ENCODE measurements at regions not wholly inside any gene's neighbourhood (a gene's known extent, or its start where the extent isn't known, plus 50 kb on each side); places are given as distances from the start of the nearest gene placed in this dataset.
"Not testable (repeated sequence)": the region's sequence is repeated elsewhere in the genome, so short reads cannot be mapped to it uniquely, and the experiment has no call there.

DNA sequence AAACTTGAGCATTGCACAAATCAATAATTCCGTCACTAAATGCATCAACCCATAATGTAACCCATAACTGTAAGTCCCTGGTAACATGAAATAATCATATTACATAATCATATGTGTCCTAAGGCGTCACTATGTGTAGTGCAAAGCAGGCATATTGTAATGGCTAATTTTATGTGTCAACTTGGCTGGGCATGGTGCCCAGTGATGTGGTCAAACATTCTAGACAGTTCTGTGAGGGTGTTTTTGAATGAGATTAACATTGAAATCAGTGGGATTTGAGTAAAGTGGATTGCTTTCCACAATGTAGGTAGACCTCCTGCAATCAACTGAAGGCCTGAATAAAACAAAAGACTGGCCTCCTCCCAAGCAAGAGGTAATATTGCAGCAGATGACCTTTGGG lies 794.4 kb upstream of the ACO1 start:
- Histone ChIP-seq H3K9me3 (ENCODE audit: control insufficient read depth, low read length) (no peaks in the 10 kb centered on the region), H3K27ac (ENCODE audit: insufficient read depth, low read depth, low read length, poor library complexity, severe bottlenecking) (no peak overlapping the region), H3K4me3 (ENCODE audit: insufficient read depth, low read depth, low read length) (no peak overlapping the region), H3K4me1 (ENCODE audit: control insufficient read depth, insufficient read depth, low read length) (no peaks in the 10 kb centered on the region), H3K36me3 (ENCODE audit: control insufficient read depth, insufficient read depth, low read length) (no peaks in the 10 kb centered on the region), H3K27me3 (ENCODE audit: control insufficient read depth, insufficient read depth, low read length, poor library complexity, severe bottlenecking) (no peaks in the 10 kb centered on the region)
- 98 to 100% methylated on average over 1 to 2 of the region's 2 CpGs for WGBS, 2 experiments

- not testable (repeated sequence) for H3K4me1 ChIP-seq (ENCODE audit: control insufficient read depth, insufficient read depth, low read length)
Observed at GRCh38 chr9:31597086-31597485, 787.4 kb upstream of the ACO1 start.

DNA sequence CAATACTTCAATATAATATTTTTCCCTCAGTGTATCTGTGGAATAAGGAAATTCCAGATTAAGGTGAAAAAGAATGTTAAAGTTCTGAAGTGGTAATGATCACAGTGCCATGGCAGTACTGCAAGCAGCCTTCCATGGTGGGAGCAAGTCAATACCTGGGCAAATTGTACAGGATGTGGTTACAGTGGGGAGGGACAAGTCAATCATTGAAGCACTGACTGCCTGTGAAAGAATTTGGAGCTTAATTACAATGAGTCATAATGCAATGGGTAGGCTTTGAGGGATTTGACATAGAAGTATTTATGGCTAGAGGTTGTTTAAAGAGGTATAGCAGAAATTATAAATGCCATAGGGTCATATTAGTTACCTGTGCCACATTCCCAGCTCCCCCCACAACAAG lies 786.5 kb upstream of the ACO1 start:
- no peaks in the 10 kb centered on the region for H3K4me1 ChIP-seq (ENCODE audit: control insufficient read depth, insufficient read depth, low read length)

More at GRCh38 chr9:31597086-31597485, 787.4 kb upstream of the ACO1 start:
- not testable (repeated sequence) for H3K36me3 ChIP-seq (ENCODE audit: control insufficient read depth, insufficient read depth, low read length); H3K27me3 ChIP-seq (ENCODE audit: control insufficient read depth, insufficient read depth, low read length, poor library complexity, severe bottlenecking); H3K4me3 ChIP-seq (ENCODE audit: insufficient read depth, low read depth, low read length); H3K27ac ChIP-seq (ENCODE audit: insufficient read depth, low read depth, low read length, poor library complexity, severe bottlenecking); H3K9me3 ChIP-seq (ENCODE audit: control insufficient read depth, low read length)
- 72 to 76% methylated on average over 5 of the region's 5 CpGs for WGBS, 2 experiments

DNA sequence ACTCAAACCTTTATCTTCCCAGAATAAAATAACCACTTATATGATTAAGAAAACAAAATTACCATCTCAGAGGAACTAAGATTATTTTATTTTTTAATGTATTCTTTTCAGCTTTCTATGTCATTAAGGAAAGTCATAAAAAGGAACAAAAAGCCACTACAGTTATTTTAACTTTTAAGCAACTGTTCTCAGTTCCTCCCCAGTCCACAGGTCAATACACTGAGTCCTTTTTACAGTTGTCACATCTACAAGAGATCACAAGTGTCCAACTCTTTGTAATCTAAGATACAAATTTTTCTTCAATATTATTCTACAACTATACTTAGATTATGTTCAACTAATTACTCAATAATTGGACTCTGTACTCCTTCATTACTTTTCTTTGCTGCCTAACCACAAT lies 782.8 kb upstream of the ACO1 start:
- Histone ChIP-seq H3K27me3 (ENCODE audit: control insufficient read depth, insufficient read depth, low read length, poor library complexity, severe bottlenecking) (no peaks in the 10 kb centered on the region), H3K27ac (ENCODE audit: insufficient read depth, low read depth, low read length, poor library complexity, severe bottlenecking) (no peak overlapping the region), H3K4me3 (ENCODE audit: insufficient read depth, low read depth, low read length) (no peak overlapping the region), H3K36me3 (ENCODE audit: control insufficient read depth, insufficient read depth, low read length) (no peaks in the 10 kb centered on the region), H3K4me1 (ENCODE audit: control insufficient read depth, insufficient read depth, low read length) (no peaks in the 10 kb centered on the region), H3K9me3 (ENCODE audit: control insufficient read depth, low read length) (no peaks in the 10 kb centered on the region)

More for the DNA sequence above, 786.5 kb upstream of the ACO1 start:
- H3K4me3 ChIP-seq (ENCODE audit: insufficient read depth, low read depth, low read length) = no peak overlapping the region
- H3K36me3 ChIP-seq (ENCODE audit: control insufficient read depth, insufficient read depth, low read length) = no peaks in the 10 kb centered on the region
- H3K27ac ChIP-seq (ENCODE audit: insufficient read depth, low read depth, low read length, poor library complexity, severe bottlenecking) = no peak overlapping the region
- no peaks in the 10 kb centered on the region for H3K27me3 ChIP-seq (ENCODE audit: control insufficient read depth, insufficient read depth, low read length, poor library complexity, severe bottlenecking)
- no peaks in the 10 kb centered on the region for H3K9me3 ChIP-seq (ENCODE audit: control insufficient read depth, low read length)

DNA sequence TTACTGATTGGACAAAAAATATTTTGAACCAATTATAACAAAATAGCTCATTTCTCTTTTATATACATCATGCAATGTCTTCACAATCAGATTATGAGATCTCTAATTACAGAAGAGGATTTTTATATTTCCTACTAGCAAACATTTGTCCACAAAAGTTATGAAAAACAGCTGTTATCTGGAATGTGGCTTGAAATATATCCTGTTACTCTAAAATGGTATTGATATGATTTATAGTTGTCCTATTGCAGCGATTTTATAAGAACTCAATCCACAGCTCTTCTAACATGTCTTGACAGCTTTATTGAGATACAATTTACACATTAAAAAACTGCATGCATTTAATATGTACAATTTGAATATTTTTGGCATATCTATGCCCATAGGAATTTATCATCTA lies 779.9 kb upstream of the ACO1 start:
- WGBS, 2 experiments = no CpG with 5 or more reads among the region's 1 CpG
- Histone ChIP-seq H3K27me3 (ENCODE audit: control insufficient read depth, insufficient read depth, low read length, poor library complexity, severe bottlenecking) (no peaks in the 10 kb centered on the region), H3K27ac (ENCODE audit: insufficient read depth, low read depth, low read length, poor library complexity, severe bottlenecking) (no peak overlapping the region), H3K4me1 (ENCODE audit: control insufficient read depth, insufficient read depth, low read length) (no peaks in the 10 kb centered on the region), H3K36me3 (ENCODE audit: control insufficient read depth, insufficient read depth, low read length) (no peaks in the 10 kb centered on the region), H3K4me3 (ENCODE audit: insufficient read depth, low read depth, low read length) (no peak overlapping the region), H3K9me3 (ENCODE audit: control insufficient read depth, low read length) (no peaks in the 10 kb centered on the region)

DNA sequence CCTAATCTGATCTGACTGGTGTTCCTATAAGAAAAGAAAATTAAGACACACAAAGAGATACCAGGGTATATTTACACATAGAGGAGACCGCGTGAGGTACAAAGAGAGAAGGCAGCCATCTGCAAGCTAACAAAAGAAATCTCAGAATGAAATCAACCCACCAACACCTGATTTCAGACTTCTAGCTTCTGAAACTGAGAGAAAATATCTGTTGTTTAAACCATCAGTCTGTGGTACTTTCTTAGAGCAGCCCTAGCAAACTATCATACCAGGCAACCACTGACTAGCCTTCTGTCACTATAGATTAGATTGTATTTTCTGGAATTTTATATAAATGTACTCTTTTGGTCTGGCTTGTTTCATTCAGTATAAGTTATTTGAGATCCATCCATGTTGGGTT lies 779.3 kb upstream of the ACO1 start:
- Histone ChIP-seq H3K36me3 (ENCODE audit: control insufficient read depth, insufficient read depth, low read length) (no peaks in the 10 kb centered on the region), H3K4me1 (ENCODE audit: control insufficient read depth, insufficient read depth, low read length) (no peaks in the 10 kb centered on the region), H3K4me3 (ENCODE audit: insufficient read depth, low read depth, low read length) (no peak overlapping the region), H3K9me3 (ENCODE audit: control insufficient read depth, low read length) (no peaks in the 10 kb centered on the region), H3K27ac (ENCODE audit: insufficient read depth, low read depth, low read length, poor library complexity, severe bottlenecking) (no peak overlapping the region), H3K27me3 (ENCODE audit: control insufficient read depth, insufficient read depth, low read length, poor library complexity, severe bottlenecking) (no peaks in the 10 kb centered on the region)
- WGBS, 2 experiments = 100% methylated on average over 2 of the region's 2 CpGs

DNA sequence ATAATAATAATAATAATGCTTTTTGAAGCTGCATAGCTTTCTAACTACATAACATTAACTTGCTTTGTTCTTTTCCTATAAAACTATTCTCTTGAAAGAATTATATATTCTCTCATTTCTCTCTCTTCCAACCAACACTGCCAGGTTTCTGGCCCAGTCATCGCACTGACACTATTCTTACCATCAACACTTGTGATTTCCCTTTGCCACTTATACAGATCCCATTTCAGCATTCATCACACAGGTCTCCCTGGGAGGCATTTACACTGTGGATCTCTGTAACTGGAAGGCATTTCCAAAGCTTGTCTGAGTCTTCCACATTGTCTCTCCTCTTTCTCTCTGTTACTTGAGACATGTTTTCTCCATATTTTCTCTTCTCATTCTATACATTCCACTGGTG lies 777.8 kb upstream of the ACO1 start:
- no peak overlapping the region for H3K27ac ChIP-seq (ENCODE audit: insufficient read depth, low read depth, low read length, poor library complexity, severe bottlenecking)
- WGBS, 2 experiments = 90 to 100% methylated on average over 1 of the region's 1 CpG
- no peaks in the 10 kb centered on the region for H3K36me3 ChIP-seq (ENCODE audit: control insufficient read depth, insufficient read depth, low read length)
- H3K27me3 ChIP-seq (ENCODE audit: control insufficient read depth, insufficient read depth, low read length, poor library complexity, severe bottlenecking) = no peaks in the 10 kb centered on the region
- H3K9me3 ChIP-seq (ENCODE audit: control insufficient read depth, low read length) = no peaks in the 10 kb centered on the region
- H3K4me1 ChIP-seq (ENCODE audit: control insufficient read depth, insufficient read depth, low read length) = no peaks in the 10 kb centered on the region
- H3K4me3 ChIP-seq (ENCODE audit: insufficient read depth, low read depth, low read length) = no peak overlapping the region

DNA sequence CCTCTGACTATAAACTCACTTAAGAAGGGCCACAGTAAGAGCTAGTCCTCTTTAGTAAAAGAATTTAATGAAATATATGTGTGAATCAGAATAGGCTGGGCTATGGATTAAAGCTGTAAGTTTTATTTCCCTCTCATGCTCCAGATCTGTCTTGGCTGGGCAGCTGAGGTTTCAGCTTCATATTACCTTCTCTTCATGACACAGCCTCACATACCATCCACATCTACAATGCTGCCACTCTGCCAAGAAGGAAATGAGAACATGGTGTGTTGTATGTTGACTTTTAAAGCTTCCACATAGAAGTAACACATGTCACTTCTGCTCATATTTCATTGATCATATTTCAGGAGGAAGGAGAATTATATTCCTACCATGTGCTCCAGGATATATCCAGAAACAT lies 776.0 kb upstream of the ACO1 start:
- Histone ChIP-seq H3K9me3 (ENCODE audit: control insufficient read depth, low read length) (no peaks in the 10 kb centered on the region), H3K27me3 (ENCODE audit: control insufficient read depth, insufficient read depth, low read length, poor library complexity, severe bottlenecking) (no peaks in the 10 kb centered on the region), H3K4me3 (ENCODE audit: insufficient read depth, low read depth, low read length) (no peak overlapping the region), H3K27ac (ENCODE audit: insufficient read depth, low read depth, low read length, poor library complexity, severe bottlenecking) (no peak overlapping the region), H3K36me3 (ENCODE audit: control insufficient read depth, insufficient read depth, low read length) (no peaks in the 10 kb centered on the region), H3K4me1 (ENCODE audit: control insufficient read depth, insufficient read depth, low read length) (no peaks in the 10 kb centered on the region)

GRCh38 chr9:31608881-31609280 lies 775.6 kb upstream of the ACO1 start:
- WGBS, 2 experiments = 89 to 100% methylated on average over 1 of the region's 1 CpG
- Histone ChIP-seq H3K36me3 (ENCODE audit: control insufficient read depth, insufficient read depth, low read length) (no peaks in the 10 kb centered on the region), H3K27ac (ENCODE audit: insufficient read depth, low read depth, low read length, poor library complexity, severe bottlenecking) (no peak overlapping the region), H3K4me3 (ENCODE audit: insufficient read depth, low read depth, low read length) (no peak overlapping the region), H3K9me3 (ENCODE audit: control insufficient read depth, low read length) (no peaks in the 10 kb centered on the region), H3K27me3 (ENCODE audit: control insufficient read depth, insufficient read depth, low read length, poor library complexity, severe bottlenecking) (no peaks in the 10 kb centered on the region), H3K4me1 (ENCODE audit: control insufficient read depth, insufficient read depth, low read length) (no peaks in the 10 kb centered on the region)

DNA sequence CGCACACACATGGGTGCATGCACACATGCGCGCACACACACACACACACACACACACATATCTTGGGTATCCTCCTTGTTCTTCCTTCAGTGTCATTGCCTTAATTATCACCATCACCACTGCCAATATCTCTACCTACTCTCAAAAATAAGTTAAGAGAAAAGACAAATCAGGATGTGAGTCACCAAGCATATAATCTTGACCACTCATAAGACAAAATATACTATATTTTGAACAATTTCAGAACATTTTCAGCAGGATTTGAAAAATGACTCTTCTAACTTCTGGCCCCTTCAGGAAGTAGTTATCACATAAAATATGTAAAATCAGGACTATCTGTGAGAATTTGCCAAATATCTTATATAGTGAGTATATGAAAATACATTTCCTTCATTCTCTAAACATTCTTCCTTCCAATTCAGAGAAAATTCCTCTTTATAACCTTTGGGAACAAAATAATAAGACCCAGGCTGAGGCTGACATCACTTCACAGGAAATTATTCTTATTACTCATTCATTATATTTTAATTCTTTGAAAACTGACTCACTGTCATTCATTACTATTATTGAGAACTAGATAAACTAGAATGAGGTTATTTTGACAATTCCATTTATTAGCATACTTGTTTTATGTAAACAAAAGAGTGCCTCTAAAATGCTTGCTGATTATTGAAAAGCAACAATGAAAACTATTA lies 772.0 kb upstream of the ACO1 start:
- Histone ChIP-seq H3K9me3 (ENCODE audit: control insufficient read depth, low read length) (no peaks in the 10 kb centered on the region), H3K27ac (ENCODE audit: insufficient read depth, low read depth, low read length, poor library complexity, severe bottlenecking) (no peak overlapping the region), H3K27me3 (ENCODE audit: control insufficient read depth, insufficient read depth, low read length, poor library complexity, severe bottlenecking) (no peaks in the 10 kb centered on the region), H3K4me1 (ENCODE audit: control insufficient read depth, insufficient read depth, low read length) (no peaks in the 10 kb centered on the region), H3K4me3 (ENCODE audit: insufficient read depth, low read depth, low read length) (no peak overlapping the region), H3K36me3 (ENCODE audit: control insufficient read depth, insufficient read depth, low read length) (no peaks in the 10 kb centered on the region)
- WGBS, 2 experiments = 55 to 62% methylated on average over 3 of the region's 3 CpGs

DNA sequence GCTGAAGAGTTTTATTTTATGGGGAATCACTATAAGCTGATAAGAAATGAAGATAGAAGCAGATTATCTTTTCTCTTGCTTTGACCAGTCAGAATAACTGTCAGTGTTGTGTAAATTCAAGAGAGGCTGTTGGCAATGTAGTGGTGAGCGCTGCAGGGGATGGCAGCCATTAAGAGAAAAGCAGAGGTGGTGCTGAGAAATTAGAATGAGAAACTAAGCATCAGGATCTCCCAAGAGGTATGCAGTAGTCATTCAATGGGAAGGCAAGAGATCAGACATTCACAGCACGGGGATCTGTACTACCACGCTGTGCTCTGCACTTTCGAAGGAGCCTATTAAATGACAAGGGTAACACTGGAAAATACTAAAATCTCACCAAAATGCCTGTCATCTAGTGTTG lies 768.5 kb upstream of the ACO1 start:
- no peaks in the 10 kb centered on the region for H3K36me3 ChIP-seq (ENCODE audit: control insufficient read depth, insufficient read depth, low read length)
- H3K9me3 ChIP-seq (ENCODE audit: control insufficient read depth, low read length) = no peaks in the 10 kb centered on the region
- H3K4me3 ChIP-seq (ENCODE audit: insufficient read depth, low read depth, low read length) = no peak overlapping the region
- H3K27ac ChIP-seq (ENCODE audit: insufficient read depth, low read depth, low read length, poor library complexity, severe bottlenecking) = no peak overlapping the region
- H3K4me1 ChIP-seq (ENCODE audit: control insufficient read depth, insufficient read depth, low read length) = no peaks in the 10 kb centered on the region
- 37 to 51% methylated on average over 4 of the region's 4 CpGs for WGBS, 2 experiments
- no peaks in the 10 kb centered on the region for H3K27me3 ChIP-seq (ENCODE audit: control insufficient read depth, insufficient read depth, low read length, poor library complexity, severe bottlenecking)

Measured in ectodermal cell (in vitro differentiated cells).